DOHH2 (cell line): ENCODE measurements at regions not wholly inside any gene's neighbourhood (a gene's known extent, or its start where the extent isn't known, plus 50 kb on each side); places are given as distances from the start of the nearest gene placed in this dataset.

Source experiments
- H3F3A ChIP-seq: fragments of 200-600 bp; sonication (generic), shearing (Covaris generic); 2 replicates; pipeline ENCODE4 v1.6.0; 2016; ENCODE audit warnings: antibody characterized with exemption, mild to moderate bottlenecking; ENCODE audit not compliant: control insufficient read depth, insufficient read depth
- H3K27ac ChIP-seq: fragments of 200-600 bp; sonication (generic); 2 replicates; pipeline ENCODE4 v1.5.1; 2014; ENCODE audit warnings: low read depth, mild to moderate bottlenecking, low read length, moderate library complexity
- H3K27me3 ChIP-seq: fragments of 200-600 bp; sonication (generic); 2 replicates; pipeline ENCODE4 v1.6.1; 2014; ENCODE audit warnings: mild to moderate bottlenecking, low read length, mixed read lengths; ENCODE audit not compliant: control insufficient read depth
- H3K36me3 ChIP-seq: fragments of 200-600 bp; sonication (generic); 2 replicates; pipeline ENCODE4 v1.6.1; 2014; ENCODE audit warnings: mild to moderate bottlenecking, low read length, moderate library complexity, mixed read lengths; ENCODE audit not compliant: control insufficient read depth
- H3K4me1 ChIP-seq: fragments of 200-600 bp; sonication (generic); 2 replicates; pipeline ENCODE4 v1.6.1; 2014; ENCODE audit warnings: mild to moderate bottlenecking, low read length, mixed read lengths; ENCODE audit not compliant: control insufficient read depth
- H3K4me2 ChIP-seq: fragments of 200-600 bp; sonication (generic); 2 replicates; pipeline ENCODE4 v1.6.0; 2014; ENCODE audit warnings: mild to moderate bottlenecking, low read length, moderate library complexity
- H3K4me3 ChIP-seq: fragments of 200-600 bp; sonication (generic); 2 replicates; pipeline ENCODE4 v1.5.1; 2014; ENCODE audit warnings: mild to moderate bottlenecking, low read length, mixed read lengths
- H3K79me2 ChIP-seq: fragments of 200-600 bp; sonication (generic); 2 replicates; pipeline ENCODE4 v1.6.1; 2014; ENCODE audit warnings: mild to moderate bottlenecking, low read length, mixed read lengths; ENCODE audit not compliant: control insufficient read depth
- H3K9me2 ChIP-seq: fragments of 200-600 bp; sonication (generic); replicated peaks from 2 replicates; pipeline ENCODE4 v1.6.1; 2014; ENCODE audit warnings: mild to moderate bottlenecking, low read length, mixed read lengths; ENCODE audit not compliant: control insufficient read depth
- H3K9me3 ChIP-seq: fragments of 200-600 bp; sonication (generic); 2 replicates; pipeline ENCODE4 v1.6.1; 2014; ENCODE audit warnings: antibody characterized with exemption, low read length, mixed read lengths; ENCODE audit not compliant: control insufficient read depth, insufficient read depth
- H4K20me1 ChIP-seq: fragments of 200-600 bp; sonication (generic); 2 replicates; pipeline ENCODE4 v1.6.0; 2014; ENCODE audit warnings: low read depth, mild to moderate bottlenecking, antibody characterized with exemption, low read length, moderate library complexity; ENCODE audit not compliant: control insufficient read depth, insufficient read depth
- EZH2phosphoT487 ChIP-seq: fragments of 200-600 bp; sonication (generic); IDR thresholded peaks from 2 replicates; pipeline ENCODE4 v1.6.1; 2017; ENCODE audit warnings: borderline replicate concordance, mild to moderate bottlenecking, antibody characterized with exemption, low read length, moderate library complexity, mixed read lengths
- TF ChIP-seq, protein P1 (sequence below): fragments of 200-600 bp; sonication (generic); IDR thresholded peaks from one replicate; pipeline ENCODE4 v1.5.1; 2014; ENCODE audit warnings: antibody characterized with exemption, mild to moderate bottlenecking, low read depth, low read length; ENCODE audit not compliant: poor library complexity, severe bottlenecking

DNA sequence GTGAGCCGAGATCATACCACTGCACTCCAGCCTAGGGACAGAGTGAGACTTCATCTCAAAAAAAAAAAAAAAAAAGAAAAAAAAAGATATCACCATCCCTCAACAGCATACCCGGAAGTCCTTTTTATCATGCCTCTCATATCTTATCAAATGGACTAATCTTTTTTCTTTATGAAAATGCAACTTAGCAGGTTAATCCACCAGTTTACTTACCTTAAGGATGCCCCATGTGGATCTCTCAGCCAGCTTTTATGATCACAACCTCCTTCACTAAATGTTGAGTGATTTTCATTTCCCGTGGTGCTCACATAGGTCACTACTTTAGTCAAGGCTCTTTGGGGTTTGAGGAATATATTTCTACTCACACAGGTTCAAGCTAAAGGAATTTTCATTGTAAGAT, 248.8 kb upstream of the TBX3 start:
- Histone ChIP-seq H3K9me2 (no peaks in the 10 kb centered on the region), H3K4me2 (no peak overlapping the region), H3F3A (no peaks in the 10 kb centered on the region), H3K4me1 (no peaks in the 10 kb centered on the region), H3K9me3 (no peaks in the 10 kb centered on the region), H3K79me2 (no peaks in the 10 kb centered on the region), H4K20me1 (no peaks in the 10 kb centered on the region), H3K4me3 (no peak overlapping the region), H3K36me3 (no peaks in the 10 kb centered on the region), H3K27me3 (no peaks in the 10 kb centered on the region), H3K27ac (no peak overlapping the region)
- TF ChIP-seq, protein P1, sequence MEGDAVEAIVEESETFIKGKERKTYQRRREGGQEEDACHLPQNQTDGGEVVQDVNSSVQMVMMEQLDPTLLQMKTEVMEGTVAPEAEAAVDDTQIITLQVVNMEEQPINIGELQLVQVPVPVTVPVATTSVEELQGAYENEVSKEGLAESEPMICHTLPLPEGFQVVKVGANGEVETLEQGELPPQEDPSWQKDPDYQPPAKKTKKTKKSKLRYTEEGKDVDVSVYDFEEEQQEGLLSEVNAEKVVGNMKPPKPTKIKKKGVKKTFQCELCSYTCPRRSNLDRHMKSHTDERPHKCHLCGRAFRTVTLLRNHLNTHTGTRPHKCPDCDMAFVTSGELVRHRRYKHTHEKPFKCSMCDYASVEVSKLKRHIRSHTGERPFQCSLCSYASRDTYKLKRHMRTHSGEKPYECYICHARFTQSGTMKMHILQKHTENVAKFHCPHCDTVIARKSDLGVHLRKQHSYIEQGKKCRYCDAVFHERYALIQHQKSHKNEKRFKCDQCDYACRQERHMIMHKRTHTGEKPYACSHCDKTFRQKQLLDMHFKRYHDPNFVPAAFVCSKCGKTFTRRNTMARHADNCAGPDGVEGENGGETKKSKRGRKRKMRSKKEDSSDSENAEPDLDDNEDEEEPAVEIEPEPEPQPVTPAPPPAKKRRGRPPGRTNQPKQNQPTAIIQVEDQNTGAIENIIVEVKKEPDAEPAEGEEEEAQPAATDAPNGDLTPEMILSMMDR: no peak
- no peak for TF ChIP-seq EZH2phosphoT487

DNA sequence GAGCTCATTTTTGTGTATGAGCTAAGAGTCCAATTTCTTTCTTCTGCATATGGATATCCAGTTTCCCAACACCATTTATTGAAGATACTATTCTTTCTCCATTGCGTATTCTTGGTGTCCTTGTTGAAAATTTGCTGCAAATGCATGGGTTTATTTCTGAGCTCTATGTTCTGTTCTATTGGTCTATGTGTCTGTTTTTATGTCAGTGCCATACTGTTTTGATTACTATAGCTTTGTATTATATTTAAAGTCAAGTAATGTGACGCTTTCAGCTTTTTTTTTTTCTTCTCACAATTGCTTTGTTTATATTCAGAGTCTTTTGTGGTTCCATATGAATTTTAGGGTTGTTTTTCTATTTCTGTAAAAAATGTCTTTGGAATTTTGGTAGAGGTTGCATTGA, 247.1 kb upstream of the TBX3 start:
- Histone ChIP-seq H4K20me1 (no peaks in the 10 kb centered on the region), H3K4me1 (no peaks in the 10 kb centered on the region)
- no peak for TF ChIP-seq EZH2phosphoT487
- TF ChIP-seq, protein P1: no peak

DNA sequence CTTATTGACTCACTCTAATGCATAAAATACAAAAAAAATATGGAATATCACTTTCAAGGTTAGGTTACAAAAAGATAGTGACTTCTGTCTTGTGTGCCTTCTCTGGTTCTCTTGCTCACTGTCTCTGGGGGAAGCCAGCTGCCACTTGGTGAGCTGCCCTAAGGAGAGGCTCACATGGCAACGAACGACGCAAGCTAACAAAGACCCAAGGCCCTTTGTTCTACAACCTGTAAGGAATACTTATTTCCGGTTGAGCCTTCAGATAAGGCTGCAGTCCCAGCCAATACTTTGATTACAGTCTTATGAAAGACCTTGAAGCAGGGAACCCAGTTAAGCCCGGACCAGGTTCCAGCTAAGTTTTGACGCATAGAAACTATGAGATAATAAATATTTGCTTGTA, 242.4 kb upstream of the TBX3 start:
- H3K36me3 ChIP-seq: no peaks in the 10 kb centered on the region
- no peaks in the 10 kb centered on the region for H3K79me2 ChIP-seq
- TF ChIP-seq EZH2phosphoT487: no peak
- TF ChIP-seq, protein P1: no peak
- H3K27ac ChIP-seq: no peak overlapping the region
- H3K27me3 ChIP-seq: no peaks in the 10 kb centered on the region
- H3K9me2 ChIP-seq: no peaks in the 10 kb centered on the region
- H3K9me3 ChIP-seq: no peaks in the 10 kb centered on the region
- no peaks in the 10 kb centered on the region for H4K20me1 ChIP-seq
- no peaks in the 10 kb centered on the region for H3F3A ChIP-seq
- H3K4me3 ChIP-seq: no peak overlapping the region
- H3K4me1 ChIP-seq: no peaks in the 10 kb centered on the region
- no peak overlapping the region for H3K4me2 ChIP-seq

More for the DNA sequence above, 247.1 kb upstream of the TBX3 start:
- no peaks in the 10 kb centered on the region for H3K9me3 ChIP-seq
- H3K9me2 ChIP-seq: no peaks in the 10 kb centered on the region
- no peaks in the 10 kb centered on the region for H3F3A ChIP-seq
- H3K4me3 ChIP-seq: no peak overlapping the region
- H3K79me2 ChIP-seq: no peaks in the 10 kb centered on the region
- H3K4me2 ChIP-seq: no peak overlapping the region
- no peak overlapping the region for H3K27ac ChIP-seq
- H3K36me3 ChIP-seq: no peaks in the 10 kb centered on the region
- no peaks in the 10 kb centered on the region for H3K27me3 ChIP-seq
